ENCODE measurements at regions not wholly inside any gene's neighbourhood (a gene's known extent, or its start where the extent isn't known, plus 50 kb on each side); places are given as distances from the start of the nearest gene placed in this dataset.

DNA sequence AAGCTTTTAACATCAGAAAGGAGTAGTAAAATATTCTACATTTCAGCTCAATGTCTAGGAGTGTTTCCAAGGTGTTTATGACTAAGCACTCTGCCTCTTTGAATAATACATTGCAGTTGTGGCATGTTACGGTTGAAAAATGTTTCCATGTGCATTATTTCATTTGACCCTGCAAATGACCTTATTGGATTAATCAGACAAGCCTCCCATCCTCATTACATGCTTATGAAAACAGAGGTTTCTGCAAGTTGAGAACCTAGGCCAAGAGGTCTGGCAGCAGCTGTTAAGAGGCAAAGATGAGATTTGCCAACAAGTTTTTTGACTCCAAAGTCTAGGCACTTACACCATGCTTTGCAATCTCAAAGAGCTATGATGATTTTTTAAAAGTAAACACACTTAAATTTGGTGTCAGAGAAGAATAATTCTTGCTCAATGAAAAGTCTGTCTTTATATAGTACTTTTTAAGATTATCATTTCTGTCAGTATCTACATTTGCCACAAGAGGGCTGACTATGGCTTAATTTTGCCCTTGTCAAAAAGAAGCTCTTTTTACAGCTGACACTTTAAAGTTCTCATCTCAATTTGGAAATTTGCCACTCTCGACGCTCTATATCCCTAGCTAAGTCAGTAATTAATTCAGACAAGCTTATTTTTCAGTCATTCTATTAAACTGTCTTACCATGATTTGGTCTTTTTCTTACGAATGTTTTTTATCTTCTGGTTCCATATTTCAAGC is 260.6 kb downstream of the PAX3 start:
- TF ChIP-seq, protein P1, sequence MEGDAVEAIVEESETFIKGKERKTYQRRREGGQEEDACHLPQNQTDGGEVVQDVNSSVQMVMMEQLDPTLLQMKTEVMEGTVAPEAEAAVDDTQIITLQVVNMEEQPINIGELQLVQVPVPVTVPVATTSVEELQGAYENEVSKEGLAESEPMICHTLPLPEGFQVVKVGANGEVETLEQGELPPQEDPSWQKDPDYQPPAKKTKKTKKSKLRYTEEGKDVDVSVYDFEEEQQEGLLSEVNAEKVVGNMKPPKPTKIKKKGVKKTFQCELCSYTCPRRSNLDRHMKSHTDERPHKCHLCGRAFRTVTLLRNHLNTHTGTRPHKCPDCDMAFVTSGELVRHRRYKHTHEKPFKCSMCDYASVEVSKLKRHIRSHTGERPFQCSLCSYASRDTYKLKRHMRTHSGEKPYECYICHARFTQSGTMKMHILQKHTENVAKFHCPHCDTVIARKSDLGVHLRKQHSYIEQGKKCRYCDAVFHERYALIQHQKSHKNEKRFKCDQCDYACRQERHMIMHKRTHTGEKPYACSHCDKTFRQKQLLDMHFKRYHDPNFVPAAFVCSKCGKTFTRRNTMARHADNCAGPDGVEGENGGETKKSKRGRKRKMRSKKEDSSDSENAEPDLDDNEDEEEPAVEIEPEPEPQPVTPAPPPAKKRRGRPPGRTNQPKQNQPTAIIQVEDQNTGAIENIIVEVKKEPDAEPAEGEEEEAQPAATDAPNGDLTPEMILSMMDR (IDR thresholded peaks at IDR 0.05; ENCODE audit: low read length): peak; percentile 36; the same call in 1 of the 2 replicates
- TF ChIP-seq EZH2 (IDR thresholded peaks at IDR 0.05; ENCODE audit: borderline replicate concordance, low read length): no peak
